Neural cell (in vitro differentiated cells): ENCODE measurements at regions not wholly inside any gene's neighbourhood (a gene's known extent, or its start where the extent isn't known, plus 50 kb on each side); places are given as distances from the start of the nearest gene placed in this dataset.

Experiments
- H2AFZ ChIP-seq: fragments of 200-600, 300-800 bp; sonication (generic), shearing (Covaris generic); 2 replicates; pipeline ENCODE4 v1.6.0; 2014; ENCODE audit warnings: low read depth, mild to moderate bottlenecking, antibody characterized with exemption, low read length, moderate library complexity
- H3F3A ChIP-seq: fragments of 200-600 bp; shearing (Covaris generic); 2 replicates; pipeline ENCODE4 v1.6.1; 2016; ENCODE audit warnings: mild to moderate bottlenecking, moderate library complexity, mixed read lengths, antibody characterized with exemption, low read length; ENCODE audit not compliant: insufficient read depth, poor library complexity, severe bottlenecking
- H3K27ac ChIP-seq: fragments of 200-600, 300-800 bp; sonication (generic), shearing (Covaris generic); 2 replicates; pipeline ENCODE4 v1.5.1; 2014; ENCODE audit warnings: mild to moderate bottlenecking, low read length, moderate library complexity
- H3K27me3 ChIP-seq: fragments of 300-800, 200-600 bp; sonication (generic), shearing (Covaris generic); 2 replicates; pipeline ENCODE4 v1.6.0; 2014; ENCODE audit warnings: mild to moderate bottlenecking, low read depth, low read length, moderate library complexity; ENCODE audit not compliant: insufficient read depth
- H3K36me3 ChIP-seq: fragments of 300-800, 200-600 bp; sonication (generic), shearing (Covaris generic); 2 replicates; pipeline ENCODE4 v1.5.1; 2014; ENCODE audit warnings: mild to moderate bottlenecking, antibody characterized with exemption, low read length, moderate library complexity; ENCODE audit not compliant: insufficient read depth
- H3K4me2 ChIP-seq: fragments of 300-800, 200-600 bp; sonication (generic), shearing (Covaris generic); 2 replicates; pipeline ENCODE4 v1.6.0; 2014; ENCODE audit warnings: mild to moderate bottlenecking, low read length
- H3K4me3 ChIP-seq: fragments of 300-800, 200-600 bp; sonication (generic), shearing (Covaris generic); 2 replicates; pipeline ENCODE4 v1.5.1; 2014; ENCODE audit warnings: mild to moderate bottlenecking, low read length, moderate library complexity
- H3K79me2 ChIP-seq: fragments of 200-600 bp; shearing (Covaris generic); replicated peaks from 2 replicates; pipeline ENCODE4 v1.6.0; 2014; ENCODE audit warnings: mild to moderate bottlenecking, low read length, moderate library complexity; ENCODE audit not compliant: insufficient read depth
- H3K9ac ChIP-seq: fragments of 300-800, 200-600 bp; sonication (generic), shearing (Covaris generic); 2 replicates; pipeline ENCODE4 v1.6.1; 2016; ENCODE audit warnings: mild to moderate bottlenecking, low read length, mixed read lengths
- H3K9me2 ChIP-seq: fragments of 200-600 bp; shearing (Covaris generic); 2 replicates; pipeline ENCODE4 v1.6.1; 2016; ENCODE audit warnings: mild to moderate bottlenecking, low read length, mixed read lengths; ENCODE audit not compliant: insufficient read depth
- H3K9me3 ChIP-seq: fragments of 200-600, 300-800 bp; sonication (generic), shearing (Covaris generic); 2 replicates; pipeline ENCODE4 v1.6.1; 2016; ENCODE audit warnings: mild to moderate bottlenecking, mixed run types, low read length, moderate library complexity, mixed read lengths
- H4K20me1 ChIP-seq: fragments of 200-600 bp; shearing (Covaris generic); 2 replicates; pipeline ENCODE4 v1.6.1; 2016; ENCODE audit warnings: mild to moderate bottlenecking, mixed run types; ENCODE audit not compliant: insufficient read depth
- CTCF ChIP-seq: fragments of 450-650 bp; IDR thresholded peaks from 2 replicates; pipeline ENCODE4 v1.5.1; 2014; ENCODE audit warnings: antibody characterized with exemption, mild to moderate bottlenecking, moderate library complexity; ENCODE audit not compliant: poor library complexity, severe bottlenecking
- EP300 ChIP-seq: fragments of 450-650 bp; conservative IDR thresholded peaks from 2 replicates; pipeline ENCODE4 v1.6.1; 2014; ENCODE audit warnings: antibody characterized with exemption, mild to moderate bottlenecking, moderate library complexity; ENCODE audit not compliant: poor library complexity, severe bottlenecking
- EZH2 ChIP-seq: fragments of 200-600, 300-800 bp; shearing (Covaris generic), sonication (generic); IDR thresholded peaks from 2 replicates; pipeline ENCODE4 v1.6.1; 2014; ENCODE audit warnings: antibody characterized with exemption, low read length, borderline replicate concordance, mild to moderate bottlenecking; ENCODE audit not compliant: insufficient read depth, poor library complexity, severe bottlenecking
- MXI1 ChIP-seq: fragments of 450-650 bp; conservative IDR thresholded peaks from 2 replicates; pipeline ENCODE4 v1.6.1; 2014; ENCODE audit warnings: antibody characterized with exemption, mild to moderate bottlenecking; ENCODE audit not compliant: poor library complexity, severe bottlenecking
- POLR2AphosphoS5 ChIP-seq: IDR thresholded peaks from 2 replicates; pipeline ENCODE4 v1.6.1; 2012
- RAD21 ChIP-seq: fragments of 450-650 bp; conservative IDR thresholded peaks from 2 replicates; pipeline ENCODE4 v1.6.1; 2014; ENCODE audit warnings: antibody characterized with exemption, mild to moderate bottlenecking, moderate library complexity
- REST ChIP-seq: IDR thresholded peaks from 2 replicates; pipeline ENCODE4 v1.6.1; 2012; ENCODE audit warnings: borderline replicate concordance
- SMC3 ChIP-seq: fragments of 450-650 bp; conservative IDR thresholded peaks from 2 replicates; pipeline ENCODE4 v1.6.1; 2014; ENCODE audit warnings: antibody characterized with exemption, mild to moderate bottlenecking, moderate library complexity; ENCODE audit not compliant: poor library complexity
- TAF1 ChIP-seq: IDR thresholded peaks from 2 replicates; pipeline ENCODE4 v1.6.1; 2012; ENCODE audit warnings: low read depth

- no peaks in the 10 kb centered on the region for H3K9me2 ChIP-seq
- no peak overlapping the region for H2AFZ ChIP-seq
- no peaks in the 10 kb centered on the region for H3K36me3 ChIP-seq
- TF ChIP-seq EP300: peak; percentile 47
- peak; percentile 94 for TF ChIP-seq POLR2AphosphoS5
- no peak for TF ChIP-seq TAF1
- no peak for TF ChIP-seq EZH2
- no peaks in the 10 kb centered on the region for H4K20me1 ChIP-seq
- no peaks in the 10 kb centered on the region for H3K79me2 ChIP-seq
- H3K9me3 ChIP-seq: no peaks in the 10 kb centered on the region
- H3K4me3 ChIP-seq: no peak overlapping the region
- H3K4me2 ChIP-seq: no peak overlapping the region
- H3K27me3 ChIP-seq: no peaks in the 10 kb centered on the region
- H3K27ac ChIP-seq: no peak overlapping the region
- H3F3A ChIP-seq: no peaks in the 10 kb centered on the region
- no peak overlapping the region for H3K9ac ChIP-seq
Measured at GRCh38 chr14:53695692-53696214, 260.9 kb downstream of the BMP4 start.

GRCh38 chr14:53692885-53693284 is 263.7 kb downstream of the BMP4 start:
- Histone ChIP-seq H2AFZ (no peak overlapping the region), H3K27me3 (no peaks in the 10 kb centered on the region), H4K20me1 (no peaks in the 10 kb centered on the region), H3K9ac (no peak overlapping the region), H3K36me3 (no peaks in the 10 kb centered on the region), H3K4me2 (no peak overlapping the region), H3K79me2 (no peaks in the 10 kb centered on the region), H3K9me2 (no peaks in the 10 kb centered on the region), H3K4me3 (no peak overlapping the region), H3K9me3 (no peaks in the 10 kb centered on the region), H3F3A (no peaks in the 10 kb centered on the region), H3K27ac (no peak overlapping the region)
- no peak for TF ChIP-seq RAD21
- no peak for TF ChIP-seq CTCF
- TF ChIP-seq REST: no peak
- no peak for TF ChIP-seq MXI1
- no peak for TF ChIP-seq EZH2
- no peak for TF ChIP-seq TAF1
- no peak for TF ChIP-seq POLR2AphosphoS5

GRCh38 chr14:53692451-53692850 is 264.2 kb downstream of the BMP4 start:
- Histone ChIP-seq H2AFZ (no peak overlapping the region), H3K27me3 (no peaks in the 10 kb centered on the region), H3K27ac (no peak overlapping the region), H3K4me3 (no peak overlapping the region), H3K9me2 (no peaks in the 10 kb centered on the region), H3K79me2 (no peaks in the 10 kb centered on the region), H3K9ac (no peak overlapping the region), H4K20me1 (no peaks in the 10 kb centered on the region), H3K9me3 (no peaks in the 10 kb centered on the region), H3K4me2 (no peak overlapping the region), H3F3A (no peaks in the 10 kb centered on the region), H3K36me3 (no peaks in the 10 kb centered on the region)
- no peak for TF ChIP-seq REST
- TF ChIP-seq CTCF: no peak
- no peak for TF ChIP-seq TAF1
- TF ChIP-seq EP300: no peak
- TF ChIP-seq RAD21: no peak
- no peak for TF ChIP-seq MXI1
- no peak for TF ChIP-seq POLR2AphosphoS5
- TF ChIP-seq EZH2: no peak
- no peak for TF ChIP-seq SMC3
